Naive thymus-derived CD4-positive, alpha-beta T cell (primary cell): ENCODE measurements at regions not wholly inside any gene's neighbourhood (a gene's known extent, or its start where the extent isn't known, plus 50 kb on each side); places are given as distances from the start of the nearest gene placed in this dataset.

Experiments
- ATAC-seq: fragments of 150-1000 bp; cut with Tn5 transposase; 2 replicates; pipeline ENCODE4 v1.10.0; 2021; ENCODE audit warnings: mild to moderate bottlenecking, moderate library complexity
- CTCF ChIA-PET: fragments of 350-600 bp; sonication (Branson Sonifier 250); formaldehyde crosslinking; loops from one replicate; lab custom pipeline; 2021; ENCODE audit warnings: antibody characterized with exemption; lab: Charles Lee
- POLR2A ChIA-PET: fragments of 350-600 bp; sonication (Branson Sonifier 250); formaldehyde crosslinking; loops from one replicate; lab custom pipeline; 2021; ENCODE audit warnings: antibody characterized with exemption, inconsistent platforms; lab: Charles Lee
- DNase-seq, 9 donors: peaks; one replicate each; pipeline versions ENCODE4 v3.0.0 to v3.0.0-alpha.2; 2020 to 2022; ENCODE audit warnings: mixed read lengths in 1 of 9
- H3K27ac ChIP-seq: one replicate; pipeline ENCODE4 v1.7.0; 2013; ENCODE audit warnings: mild to moderate bottlenecking, low read depth, low read length, moderate library complexity
- H3K27me3 ChIP-seq, 2 donors: one replicate each; pipeline ENCODE4 v1.7.0; 2013; ENCODE audit warnings: low read length in 2 of 2, mild to moderate bottlenecking in 2 of 2, moderate library complexity in 2 of 2; ENCODE audit not compliant: control insufficient read depth in 2 of 2, insufficient read depth in 2 of 2
- H3K36me3 ChIP-seq, 3 experiments: 1 replicate in 2 of 3; 2 replicates in 1 of 3; pipeline ENCODE4 v1.7.0; 2013; ENCODE audit warnings: low read length in 3 of 3, mild to moderate bottlenecking in 3 of 3, moderate library complexity in 1 of 3; ENCODE audit not compliant: insufficient read depth in 3 of 3, control insufficient read depth in 2 of 3
- H3K4me1 ChIP-seq, 2 donors: one replicate each; pipeline ENCODE4 v1.7.0; 2013; ENCODE audit warnings: low read length in 2 of 2, mild to moderate bottlenecking in 2 of 2, moderate library complexity in 1 of 2; ENCODE audit not compliant: control insufficient read depth in 2 of 2, insufficient read depth in 2 of 2
- H3K4me3 ChIP-seq: 2 replicates; pipeline ENCODE4 v1.7.0; 2013; ENCODE audit warnings: mild to moderate bottlenecking, low read length
- H3K9me3 ChIP-seq, 3 experiments: 1 replicate in 2 of 3; 2 replicates in 1 of 3; pipeline ENCODE4 v1.7.0; 2013; ENCODE audit warnings: low read length in 3 of 3; ENCODE audit not compliant: control insufficient read depth in 2 of 3
- H3K27ac Mint-ChIP-seq, 9 donors: one replicate each; pipeline ENCODE4 v1.8.0; 2020 to 2022; ENCODE audit warnings: mixed read lengths in 9 of 9, mild to moderate bottlenecking in 8 of 9, moderate library complexity in 5 of 9, inconsistent platforms in 2 of 9
- H3K27me3 Mint-ChIP-seq, 5 donors: one replicate each; pipeline ENCODE4 v1.8.0; 2021 to 2022; ENCODE audit warnings: mixed read lengths in 5 of 5, mild to moderate bottlenecking in 1 of 5
- H3K36me3 Mint-ChIP-seq, 5 donors: one replicate each; pipeline ENCODE4 v1.8.0; 2020 to 2022; ENCODE audit warnings: mixed read lengths in 5 of 5, mild to moderate bottlenecking in 3 of 5, inconsistent platforms in 1 of 5
- H3K4me1 Mint-ChIP-seq, 7 donors: one replicate each; pipeline ENCODE4 v1.8.0; 2020 to 2022; ENCODE audit warnings: mixed read lengths in 7 of 7, mild to moderate bottlenecking in 3 of 7, inconsistent platforms in 1 of 7
- H3K4me3 Mint-ChIP-seq, 10 donors: one replicate each; pipeline ENCODE4 v1.8.0; 2020 to 2022; ENCODE audit warnings: mild to moderate bottlenecking in 10 of 10, mixed read lengths in 10 of 10, moderate library complexity in 6 of 10, inconsistent platforms in 2 of 10
- H3K9me3 Mint-ChIP-seq, 11 donors: one replicate each; pipeline ENCODE4 v1.8.0; 2020 to 2022; ENCODE audit warnings: mixed read lengths in 11 of 11, mild to moderate bottlenecking in 4 of 11, inconsistent platforms in 1 of 11, moderate library complexity in 1 of 11
- intact Hi-C, 2 donors: fragments of 100-400 bp; cut with micrococcal nuclease; formaldehyde crosslinking; loops; one replicate each; pipeline ENCODE4 v1.15.1; 2023

DNA sequence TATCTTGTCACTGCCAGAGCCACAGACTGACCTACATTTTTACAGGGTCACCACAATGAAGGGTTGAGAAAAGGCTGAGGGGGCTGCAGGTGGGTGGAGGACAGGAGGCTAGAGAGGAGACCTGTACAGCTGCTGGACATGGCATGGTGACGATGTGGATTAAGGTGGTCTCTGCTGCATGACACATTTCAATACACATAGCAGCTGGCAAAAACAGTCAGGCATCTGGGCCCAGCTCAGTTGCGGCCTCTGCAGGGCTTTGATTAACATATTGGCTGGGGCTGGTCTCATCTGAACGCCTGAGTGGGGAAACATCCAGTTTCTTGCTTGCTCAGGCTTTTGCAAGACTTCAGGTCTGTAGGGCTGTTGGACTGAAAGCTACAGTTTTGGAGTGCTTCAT lies 265.4 kb upstream of the FOXF1 start:
- peaks cover 0 to 7% (median 1%) of the 10 kb centered on the region in 11 donors for H3K9me3 Mint-ChIP-seq
- no peak overlapping the region for H3K4me3 Mint-ChIP-seq
- Histone ChIP-seq H3K4me1 (no peaks in the 10 kb centered on the region), H3K36me3 (no peaks in the 10 kb centered on the region), H3K27ac (no peak overlapping the region), H3K9me3 (no peaks in the 10 kb centered on the region), H3K4me3 (no peak overlapping the region), H3K27me3 (no peaks in the 10 kb centered on the region)
- intact Hi-C loops: no loop called here
- H3K27me3 Mint-ChIP-seq: peaks cover 17 to 57% (median 31%) of the 10 kb centered on the region in 5 donors
- peaks cover 0 to 8% (median 0%) of the 10 kb centered on the region in 5 donors for H3K36me3 Mint-ChIP-seq
- H3K27ac Mint-ChIP-seq: no peak overlapping the region
- no peaks in the 10 kb centered on the region for H3K4me1 Mint-ChIP-seq
- ChIA-PET CTCF (no interaction called here), POLR2A (no interaction called here)
- ATAC-seq (no peak), DNase-seq (no peak)

DNA sequence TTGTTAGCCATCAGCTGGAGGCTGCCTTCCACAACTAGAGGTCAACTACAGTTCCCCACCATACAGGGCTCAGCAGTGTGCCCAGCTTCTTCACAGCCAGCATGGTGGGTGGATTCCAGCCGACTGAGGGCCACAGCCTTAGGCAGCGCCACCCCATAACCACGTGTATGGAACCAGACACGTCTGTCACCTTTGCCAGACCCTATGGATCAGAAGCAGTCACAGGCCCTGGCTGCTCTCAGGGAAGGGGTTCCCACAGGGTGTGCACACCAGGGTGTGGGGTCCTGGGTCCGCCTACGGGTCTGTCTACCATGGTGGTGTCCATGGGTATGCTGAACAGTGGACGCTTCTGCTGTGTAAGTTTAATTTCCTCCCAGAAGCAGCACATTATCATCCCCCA lies 265.0 kb upstream of the FOXF1 start:
- peaks cover 14 to 55% (median 28%) of the 10 kb centered on the region in 5 donors for H3K27me3 Mint-ChIP-seq
- CTCF ChIA-PET: no interaction called here
- POLR2A ChIA-PET: no interaction called here
- DNase-seq: no peak
- ATAC-seq: no peak
- H3K9me3 Mint-ChIP-seq: peaks cover 0 to 7% (median 2%) of the 10 kb centered on the region in 11 donors
- H3K4me3 Mint-ChIP-seq: no peak overlapping the region
- no peak overlapping the region for H3K4me3 ChIP-seq
- intact Hi-C loops: no loop called here
- H3K27ac ChIP-seq: no peak overlapping the region
- H3K4me1 Mint-ChIP-seq: no peaks in the 10 kb centered on the region
- no peak overlapping the region for H3K27ac Mint-ChIP-seq
- no peaks in the 10 kb centered on the region for H3K9me3 ChIP-seq
- no peaks in the 10 kb centered on the region for H3K27me3 ChIP-seq
- H3K4me1 ChIP-seq: no peaks in the 10 kb centered on the region
- H3K36me3 Mint-ChIP-seq: peaks cover 0 to 8% (median 0%) of the 10 kb centered on the region in 5 donors
- no peaks in the 10 kb centered on the region for H3K36me3 ChIP-seq

DNA sequence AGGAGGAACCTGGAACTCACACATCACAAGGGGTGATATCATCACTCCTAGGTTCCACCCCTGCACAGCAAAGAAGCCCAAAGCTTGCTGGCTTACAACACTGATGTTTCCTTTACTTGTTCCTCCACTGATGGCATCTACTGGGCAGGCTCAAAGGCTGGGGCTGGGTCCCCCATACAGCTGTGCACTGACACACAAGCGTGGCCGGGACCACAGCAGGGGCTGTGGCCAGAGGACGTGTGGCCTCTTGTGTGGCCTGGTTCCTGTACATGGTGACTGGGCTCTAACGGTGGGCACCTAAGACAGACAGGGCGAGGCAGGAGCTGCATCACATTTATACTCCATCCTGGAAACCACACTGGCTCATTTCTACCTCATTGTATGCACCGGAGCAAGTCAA lies 264.4 kb upstream of the FOXF1 start:
- Histone ChIP-seq H3K4me1 (no peaks in the 10 kb centered on the region), H3K9me3 (no peaks in the 10 kb centered on the region), H3K27me3 (no peaks in the 10 kb centered on the region), H3K27ac (no peak overlapping the region), H3K4me3 (no peak overlapping the region), H3K36me3 (no peaks in the 10 kb centered on the region)
- Mint-ChIP-seq H3K27ac (no peak overlapping the region), H3K36me3 (peaks cover 0 to 8% (median 0%) of the 10 kb centered on the region in 5 donors), H3K27me3 (peaks cover 10 to 50% (median 23%) of the 10 kb centered on the region in 5 donors), H3K9me3 (peaks cover 0 to 7% (median 2%) of the 10 kb centered on the region in 11 donors), H3K4me1 (no peaks in the 10 kb centered on the region), H3K4me3 (no peak overlapping the region)
- CTCF ChIA-PET: no interaction called here
- DNase-seq (no peak), ATAC-seq (no peak)
- POLR2A ChIA-PET: no interaction called here
- intact Hi-C loops: no loop called here

DNA sequence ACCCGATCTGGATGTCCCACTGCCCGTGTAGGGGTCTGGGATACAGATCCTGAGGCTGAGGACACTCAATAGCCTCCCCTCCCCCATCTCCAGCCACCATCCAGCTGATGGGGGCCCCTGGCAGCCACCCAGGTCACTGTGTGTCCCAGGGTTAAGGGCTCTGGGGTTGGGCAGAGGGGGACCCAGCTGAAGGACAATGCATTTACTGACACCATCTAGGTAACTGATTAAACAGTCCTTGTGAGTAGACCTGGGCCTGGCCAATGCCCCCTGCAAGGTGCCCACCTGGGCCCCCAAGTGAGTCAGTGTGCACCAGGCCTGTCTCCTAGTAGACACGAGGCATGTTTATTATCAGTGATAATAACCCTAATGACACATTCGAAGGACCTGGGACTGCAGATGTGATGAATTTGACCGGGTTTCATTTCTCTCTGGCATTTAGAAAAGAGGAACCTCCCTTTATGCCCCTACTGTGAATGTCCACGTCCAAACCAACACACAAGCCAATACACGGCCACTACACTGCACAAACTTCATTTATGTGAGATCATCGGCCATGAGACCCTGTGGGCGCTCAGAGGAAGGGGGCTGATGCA lies 261.9 kb upstream of the FOXF1 start:
- Mint-ChIP-seq H3K36me3 (no peaks in the 10 kb centered on the region), H3K9me3 (peaks cover 0 to 5% (median 0%) of the 10 kb centered on the region in 11 donors), H3K4me1 (no peaks in the 10 kb centered on the region), H3K4me3 (no peak overlapping the region), H3K27ac (no peak overlapping the region), H3K27me3 (peaks cover 0 to 30% (median under 1%) of the 10 kb centered on the region in 5 donors)
- Histone ChIP-seq H3K4me3 (no peak overlapping the region), H3K4me1 (no peaks in the 10 kb centered on the region), H3K27ac (no peak overlapping the region), H3K36me3 (no peaks in the 10 kb centered on the region), H3K27me3 (no peaks in the 10 kb centered on the region), H3K9me3 (no peaks in the 10 kb centered on the region)
- DNase-seq (no peak), ATAC-seq (no peak)
- intact Hi-C loops: no loop called here
- ChIA-PET POLR2A (no interaction called here), CTCF (no interaction called here)

DNA sequence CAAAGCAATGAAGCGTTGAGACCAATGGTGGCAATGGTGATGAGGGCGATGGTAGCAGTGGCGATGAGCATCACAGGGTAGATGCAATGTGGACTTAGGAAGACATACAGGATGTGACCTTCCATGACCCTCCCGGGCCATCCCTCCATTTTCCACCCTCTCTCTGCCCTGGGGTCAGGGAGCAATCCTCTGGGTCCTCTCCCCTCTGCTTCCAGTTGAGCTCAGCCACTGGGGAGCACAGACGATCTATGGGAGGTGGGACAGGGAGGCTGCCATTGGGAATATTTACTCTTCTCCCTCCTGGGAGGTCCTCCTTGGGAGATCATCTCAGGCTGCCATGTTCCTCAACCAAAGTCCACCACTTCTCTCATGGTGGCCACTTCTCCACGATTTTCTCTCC lies 260.7 kb upstream of the FOXF1 start:
- ChIA-PET POLR2A (no interaction called here), CTCF (no interaction called here)
- Mint-ChIP-seq H3K9me3 (peaks cover 0 to 9% (median 0%) of the 10 kb centered on the region in 11 donors), H3K27ac (no peak overlapping the region), H3K36me3 (no peaks in the 10 kb centered on the region), H3K27me3 (peaks cover 0 to 17% (median 0%) of the 10 kb centered on the region in 5 donors), H3K4me1 (peaks cover 0 to under 1% (median 0%) of the 10 kb centered on the region in 7 donors), H3K4me3 (no peak overlapping the region)
- no peak for DNase-seq
- H3K4me3 ChIP-seq: no peak overlapping the region
- H3K4me1 ChIP-seq: no peaks in the 10 kb centered on the region
- H3K27me3 ChIP-seq: no peaks in the 10 kb centered on the region
- H3K9me3 ChIP-seq: no peaks in the 10 kb centered on the region
- ATAC-seq: no peak
- intact Hi-C loops: no loop called here
- H3K27ac ChIP-seq: no peak overlapping the region
- H3K36me3 ChIP-seq: no peaks in the 10 kb centered on the region

DNA sequence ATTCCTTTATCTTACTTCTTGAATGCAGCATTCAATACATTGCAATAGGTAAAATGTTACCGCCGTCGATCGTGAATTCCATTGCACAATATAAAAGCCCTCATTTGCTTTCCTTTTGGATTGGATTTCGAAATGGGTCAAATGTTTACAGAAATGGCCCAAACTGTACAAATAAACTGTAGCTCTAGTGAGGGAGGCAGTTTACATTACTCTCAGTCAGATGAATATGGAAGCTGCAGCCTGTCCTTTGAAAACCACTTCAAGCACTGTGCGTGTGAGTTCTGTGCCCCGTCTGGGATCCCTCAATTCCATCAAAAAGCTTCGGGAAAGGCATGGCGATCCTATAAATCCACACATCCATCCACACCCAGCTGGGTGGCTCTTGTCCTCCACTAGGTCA lies 258.6 kb upstream of the FOXF1 start:
- Mint-ChIP-seq H3K4me3 (no peak overlapping the region), H3K9me3 (peaks cover 0 to 28% (median 11%) of the 10 kb centered on the region in 11 donors)
- CTCF ChIA-PET: no interaction called here

DNA sequence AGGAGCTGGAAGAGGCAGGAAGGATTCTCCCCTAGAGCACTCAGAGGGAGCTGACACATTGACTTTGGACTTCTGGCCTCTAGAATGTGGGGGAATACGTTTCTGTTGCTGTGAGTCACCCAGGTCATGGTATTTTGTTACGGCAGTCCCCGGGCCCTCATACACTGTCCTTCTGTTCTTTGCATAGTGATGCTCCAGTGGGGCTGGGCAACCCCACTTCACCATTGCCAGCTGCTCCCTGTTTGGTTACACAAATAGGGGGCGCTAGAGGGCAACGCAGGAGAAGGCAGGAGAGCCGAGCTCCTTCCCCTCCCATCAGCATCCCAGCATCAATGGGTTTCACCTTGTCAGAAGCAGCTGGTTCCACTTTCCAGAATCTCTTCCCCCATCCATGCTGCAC lies 257.7 kb upstream of the FOXF1 start:
- intact Hi-C loops: no loop called here
- Histone ChIP-seq H3K4me3 (no peak overlapping the region), H3K36me3 (no peaks in the 10 kb centered on the region), H3K9me3 (peaks cover 0 to 5% (median 0%) of the 10 kb centered on the region in 3 experiments), H3K4me1 (no peaks in the 10 kb centered on the region), H3K27ac (no peak overlapping the region), H3K27me3 (no peaks in the 10 kb centered on the region)
- DNase-seq (no peak), ATAC-seq (no peak)
- ChIA-PET POLR2A (no interaction called here), CTCF (no interaction called here)
- Mint-ChIP-seq H3K4me1 (peaks cover 0 to 2% (median 0%) of the 10 kb centered on the region in 7 donors), H3K36me3 (peaks cover 0 to under 1% (median 0%) of the 10 kb centered on the region in 5 donors), H3K9me3 (peaks cover 0 to 32% (median 11%) of the 10 kb centered on the region in 11 donors), H3K27me3 (peaks cover 0 to 13% (median 11%) of the 10 kb centered on the region in 5 donors), H3K4me3 (no peak overlapping the region), H3K27ac (no peak overlapping the region)

More for the DNA sequence above, 258.6 kb upstream of the FOXF1 start:
- Mint-ChIP-seq H3K27ac (no peak overlapping the region), H3K36me3 (no peaks in the 10 kb centered on the region), H3K4me1 (peaks cover 0 to 2% (median 0%) of the 10 kb centered on the region in 7 donors), H3K27me3 (peaks cover 0 to 9% (median 1%) of the 10 kb centered on the region in 5 donors)
- Histone ChIP-seq H3K27ac (no peak overlapping the region), H3K27me3 (no peaks in the 10 kb centered on the region), H3K36me3 (no peaks in the 10 kb centered on the region), H3K9me3 (peaks cover 0 to under 1% (median 0%) of the 10 kb centered on the region in 3 experiments), H3K4me1 (no peaks in the 10 kb centered on the region), H3K4me3 (no peak overlapping the region)
- POLR2A ChIA-PET: no interaction called here
- intact Hi-C loops: no loop called here
- ATAC-seq (no peak), DNase-seq (no peak)
